ENCODE measurements at regions not wholly inside any gene's neighbourhood (a gene's known extent, or its start where the extent isn't known, plus 50 kb on each side); places are given as distances from the start of the nearest gene placed in this dataset.

GRCh38 chr2:226057365-226057764 lies 657.9 kb downstream of the NYAP2 start:
- no peak for DNase-seq (ENCODE audit: low read depth in 2 of 2)

DNA sequence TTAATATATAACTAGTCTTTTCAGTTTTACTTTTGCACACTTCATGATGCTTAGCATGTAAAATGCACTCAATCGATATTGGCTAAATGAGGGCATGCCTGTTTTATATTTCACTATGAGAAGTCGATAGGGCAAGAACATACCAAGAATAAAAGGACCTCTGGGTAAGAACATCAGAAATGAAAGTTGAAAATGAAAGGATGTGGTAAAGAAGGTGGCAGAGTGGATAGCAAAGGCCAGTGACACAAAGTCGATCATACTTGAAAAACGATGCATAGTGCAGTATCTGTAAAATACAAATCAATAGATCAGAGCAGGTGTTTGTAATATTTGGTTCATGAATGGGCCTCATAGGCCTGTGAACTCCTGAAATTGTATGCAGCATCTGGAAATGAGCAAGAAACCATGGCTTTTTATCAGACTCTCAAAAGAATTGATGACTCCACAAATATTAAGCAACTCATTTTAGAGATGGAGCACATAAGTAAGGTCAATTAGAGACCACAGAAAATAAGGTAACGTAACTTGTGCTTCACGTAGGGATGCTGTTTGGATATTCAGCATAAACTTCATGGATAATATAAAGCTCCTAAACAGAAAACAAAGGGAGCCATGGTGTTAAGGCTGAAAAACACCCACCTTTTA lies 653.4 kb downstream of the NYAP2 start:
- no peak for DNase-seq (ENCODE audit: low read depth in 2 of 2)

GRCh38 chr2:226050822-226051221 lies 651.3 kb downstream of the NYAP2 start:
- DNase-seq (ENCODE audit: low read depth in 2 of 2), result peak in 1 of 2 donors; percentile 22

DNA sequence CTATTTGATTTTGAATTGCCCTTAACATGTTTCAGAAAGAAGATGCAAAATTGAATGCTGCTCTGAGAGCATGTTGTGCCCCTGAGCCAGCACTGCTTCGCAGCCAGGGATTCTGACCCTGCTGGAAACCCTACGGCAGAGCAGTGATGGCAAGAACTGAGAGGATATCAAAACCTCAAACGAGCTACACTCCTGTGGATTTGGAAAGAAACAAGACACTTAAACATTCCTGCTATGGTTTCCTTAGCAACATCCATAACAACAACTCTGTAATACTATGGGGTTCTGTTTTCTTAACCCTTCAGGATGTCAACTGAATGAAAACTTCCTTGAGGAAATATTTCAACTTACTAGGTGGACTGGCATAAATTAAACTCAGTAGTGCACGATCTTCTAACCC lies 649.1 kb downstream of the NYAP2 start:
- DNase-seq (ENCODE audit: low read depth in 2 of 2), result peak in 1 of 2 donors; percentile 61

DNA sequence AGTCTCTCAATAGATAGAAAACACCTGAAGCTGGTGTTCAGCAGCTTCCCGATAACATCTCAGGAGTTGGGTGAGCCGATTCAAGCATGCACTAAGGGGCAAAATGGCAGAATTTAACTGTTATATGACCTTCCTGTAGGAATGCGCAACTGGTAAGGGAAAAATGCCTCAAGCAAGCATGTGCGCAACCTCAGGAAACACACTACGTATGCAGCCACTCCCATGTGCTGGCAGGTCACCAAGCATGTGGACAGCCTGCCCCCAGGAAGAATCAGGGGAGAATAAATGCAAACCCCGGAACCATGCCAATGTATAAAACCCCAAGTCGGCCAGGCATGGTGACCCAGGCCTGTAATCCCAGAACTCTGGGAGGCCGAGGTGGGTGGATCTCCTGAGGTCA lies 645.6 kb downstream of the NYAP2 start:
- no peak for DNase-seq (ENCODE audit: low read depth in 2 of 2)

- no peak for DNase-seq (ENCODE audit: low read depth in 2 of 2)
Observed at GRCh38 chr2:226040344-226040900, 640.9 kb downstream of the NYAP2 start.

- no peak for DNase-seq (ENCODE audit: low read depth in 2 of 2)
Observed at GRCh38 chr2:226037526-226037925, 638.0 kb downstream of the NYAP2 start.

DNA sequence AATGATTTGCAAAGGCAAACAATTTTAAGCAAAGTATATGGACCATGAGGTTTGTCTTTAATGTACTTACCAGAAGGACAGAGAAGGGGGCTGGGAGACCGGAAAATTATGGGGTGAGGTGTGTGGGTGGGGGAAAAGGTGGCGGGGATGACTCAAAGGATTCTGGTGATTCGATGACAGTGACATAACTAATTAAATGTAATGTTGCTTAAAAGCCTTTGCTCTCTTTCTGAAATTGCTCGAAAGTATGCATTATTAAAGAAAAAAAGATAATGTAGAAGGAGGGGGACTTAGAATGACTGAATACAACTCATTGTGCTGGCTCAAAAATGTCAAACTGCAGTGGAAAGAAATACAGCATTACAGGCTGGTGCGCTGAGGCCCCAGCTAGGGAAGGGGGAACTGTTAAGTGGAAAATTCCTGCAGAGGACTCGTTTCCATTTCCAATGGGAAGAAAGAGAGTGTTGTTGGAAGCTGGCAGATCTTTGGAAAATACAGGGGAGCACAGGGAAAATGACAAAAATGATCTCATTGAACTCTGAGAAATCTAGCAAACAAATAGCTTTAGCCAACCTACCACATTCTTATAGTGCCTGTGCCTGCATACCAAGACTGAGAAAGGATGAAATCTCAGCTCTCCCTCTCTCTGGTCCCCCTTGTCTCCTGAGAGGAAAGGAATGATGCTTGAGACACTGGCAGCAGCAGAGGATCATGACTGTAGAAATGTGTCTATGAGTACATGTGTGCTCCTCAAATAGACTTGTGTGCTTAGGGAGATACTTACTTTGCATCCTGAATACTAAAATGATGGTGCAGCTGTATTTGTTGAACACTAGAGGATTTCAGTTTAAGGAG lies 632.4 kb downstream of the NYAP2 start:
- no peak for DNase-seq (ENCODE audit: low read depth in 2 of 2)

DNA sequence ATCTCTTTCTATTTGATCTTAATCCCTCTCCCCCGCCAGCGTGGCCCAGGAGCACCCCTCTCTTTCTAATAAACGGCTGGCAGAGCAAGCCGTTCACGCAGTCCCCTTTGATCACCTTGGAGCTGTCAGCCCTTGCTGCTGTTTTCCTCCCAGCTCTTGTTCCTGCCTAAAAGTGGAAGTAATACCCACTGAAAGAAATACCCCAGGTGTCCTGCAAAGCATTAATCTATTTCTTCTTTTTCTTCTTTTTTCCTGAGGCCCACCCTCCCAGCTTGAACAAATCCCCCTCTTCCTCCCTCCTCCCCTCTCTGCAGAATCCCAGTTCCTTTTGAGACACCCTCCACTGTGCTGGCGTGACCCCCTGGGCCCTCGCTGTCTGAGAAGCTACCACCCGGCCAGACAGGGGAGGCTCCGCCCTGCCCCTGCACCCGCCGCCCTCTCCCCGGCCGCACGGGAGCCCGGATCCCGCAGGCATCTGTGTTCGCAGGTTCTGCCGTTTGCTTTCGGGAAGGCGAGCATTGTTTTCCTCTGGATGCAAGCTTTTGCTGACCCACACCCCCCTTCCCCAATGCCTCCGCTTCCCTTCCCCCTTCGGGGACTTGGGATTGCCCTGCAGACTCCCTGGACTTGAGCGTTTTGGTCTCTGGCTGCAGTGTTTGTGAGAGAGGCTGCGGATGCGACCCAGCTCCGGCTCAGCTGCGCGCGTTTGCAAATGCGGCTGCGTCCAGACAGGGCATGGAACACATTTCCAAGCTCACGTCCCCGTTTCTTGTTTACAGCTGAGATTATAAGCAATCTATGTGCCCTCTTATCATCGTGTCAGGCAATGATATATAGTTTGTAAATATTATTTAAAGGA lies 631.5 kb downstream of the NYAP2 start:
- DNase-seq (ENCODE audit: low read depth in 2 of 2), result peak in 1 of 2 donors; percentile 32

DNA sequence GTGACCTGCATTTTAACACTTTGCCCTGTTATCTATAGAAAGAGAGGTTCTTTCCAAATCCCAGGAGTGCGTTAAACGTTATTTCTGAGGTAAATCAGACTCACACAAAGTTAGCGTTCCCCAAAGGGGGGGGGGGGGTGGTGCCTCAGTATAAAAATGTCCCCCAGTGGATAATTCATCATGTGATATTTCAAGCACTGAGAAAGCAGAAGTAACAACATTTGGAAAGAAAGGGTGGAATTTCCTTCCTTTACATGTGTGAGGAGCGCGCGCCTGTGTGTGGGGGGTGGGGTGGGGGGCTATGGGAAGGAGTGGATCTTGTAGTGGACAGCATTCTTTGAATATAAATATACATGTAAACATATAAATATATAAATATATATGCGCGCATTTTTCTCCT lies 630.9 kb downstream of the NYAP2 start:
- DNase-seq (ENCODE audit: low read depth in 2 of 2), result no peak

DNA sequence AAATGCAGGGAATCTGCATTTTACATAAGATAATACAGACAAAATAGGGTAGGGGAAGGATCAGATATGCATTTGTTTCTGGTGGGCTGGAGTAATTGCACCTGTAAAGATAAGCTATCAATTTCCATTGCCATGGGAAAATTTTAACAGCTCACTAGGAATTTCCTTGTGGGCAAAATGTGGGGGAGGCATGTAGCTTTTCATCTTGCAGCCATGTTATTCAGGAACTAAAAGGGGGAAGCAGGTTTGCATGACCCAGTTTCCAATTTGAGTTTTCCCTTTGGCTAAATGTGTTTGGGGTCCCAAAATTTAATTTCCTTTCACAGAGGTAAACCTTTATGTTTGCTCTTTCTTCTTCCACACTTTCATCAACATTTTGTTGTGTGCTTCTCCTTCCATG lies 624.4 kb downstream of the NYAP2 start:
- DNase-seq (ENCODE audit: low read depth in 2 of 2), result no peak

- no peak for DNase-seq (ENCODE audit: low read depth in 2 of 2)
Observed at GRCh38 chr2:226023383-226023782, 623.9 kb downstream of the NYAP2 start.

DNA sequence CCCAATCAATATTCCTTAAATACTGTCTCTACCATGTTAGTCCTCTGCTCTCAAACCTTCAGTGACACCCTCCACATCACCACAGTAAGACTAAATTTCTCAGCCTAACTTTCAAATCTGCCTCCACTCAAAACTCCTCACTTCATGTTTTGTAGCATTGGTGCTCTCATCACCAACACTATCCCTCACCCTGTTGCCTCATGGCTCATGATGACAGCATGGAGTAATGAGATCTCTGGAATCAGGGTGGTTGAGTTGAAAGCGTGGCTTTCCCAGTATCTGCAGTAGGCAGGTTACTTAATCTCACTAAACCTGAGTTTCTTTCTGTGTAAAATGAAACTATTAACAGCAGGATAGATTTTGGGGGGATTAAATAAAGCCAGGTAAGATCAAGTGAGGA lies 621.4 kb downstream of the NYAP2 start:
- no peak for DNase-seq (ENCODE audit: low read depth in 2 of 2)

DNA sequence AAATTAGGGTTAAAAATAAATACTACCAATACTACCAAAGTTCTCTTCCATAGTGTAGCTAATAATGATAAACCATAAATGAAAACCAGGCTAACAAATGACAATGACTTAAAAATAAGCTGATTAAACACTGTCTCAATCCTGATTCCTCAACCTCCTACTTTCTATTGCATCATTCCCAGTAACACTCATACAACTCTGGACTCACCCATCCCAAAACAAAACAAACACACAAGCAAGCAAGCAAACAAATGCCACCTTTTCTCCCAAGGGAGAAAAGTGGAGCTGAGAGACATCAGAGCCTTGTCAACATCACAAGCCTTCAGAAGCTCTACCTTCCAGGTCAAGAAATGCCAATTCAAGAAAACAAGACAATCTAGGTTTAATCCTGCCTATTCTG lies 620.7 kb downstream of the NYAP2 start:
- DNase-seq (ENCODE audit: low read depth in 2 of 2), result no peak

- DNase-seq (ENCODE audit: low read depth in 2 of 2), result no peak
Observed at GRCh38 chr2:226018641-226019040, 619.1 kb downstream of the NYAP2 start.

DNA sequence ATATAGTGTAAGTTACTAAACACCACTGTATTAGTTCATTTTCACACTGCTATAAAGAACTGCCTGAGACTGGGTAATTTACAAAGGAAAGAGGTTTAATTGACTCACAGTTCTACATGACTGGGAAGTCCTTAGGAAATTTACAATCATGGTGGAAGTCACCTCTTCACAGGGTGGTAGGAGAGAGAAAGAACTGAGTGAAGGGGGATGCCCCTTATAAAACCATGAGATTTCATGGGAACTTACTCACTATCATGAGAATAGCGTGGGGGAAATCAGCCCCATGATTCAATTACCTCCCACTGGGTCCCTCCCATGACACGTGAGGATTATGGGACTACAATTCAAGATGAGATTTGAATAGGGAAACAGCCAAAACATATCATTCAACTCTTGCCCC lies 618.0 kb downstream of the NYAP2 start:
- no peak for DNase-seq (ENCODE audit: low read depth in 2 of 2)

DNA sequence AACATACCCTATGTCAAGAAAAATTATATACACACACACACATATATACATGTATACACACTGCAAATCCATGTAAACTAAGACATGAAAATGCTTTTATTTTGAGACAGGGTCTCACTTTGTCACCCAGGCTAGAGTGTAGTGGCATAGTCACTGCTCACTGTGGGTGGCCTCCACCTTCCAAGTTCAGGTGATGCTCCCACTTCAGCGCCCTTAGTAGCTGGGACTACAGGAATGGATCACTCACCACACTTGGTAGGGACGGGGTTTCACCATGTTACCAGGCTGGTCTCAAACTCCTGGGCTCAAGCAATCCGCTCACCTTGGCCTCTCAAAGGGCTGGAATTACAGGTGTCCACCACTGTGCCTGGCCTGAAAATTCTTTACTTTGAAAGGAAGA lies 617.6 kb downstream of the NYAP2 start:
- no peak for DNase-seq (ENCODE audit: low read depth in 2 of 2)

DNA sequence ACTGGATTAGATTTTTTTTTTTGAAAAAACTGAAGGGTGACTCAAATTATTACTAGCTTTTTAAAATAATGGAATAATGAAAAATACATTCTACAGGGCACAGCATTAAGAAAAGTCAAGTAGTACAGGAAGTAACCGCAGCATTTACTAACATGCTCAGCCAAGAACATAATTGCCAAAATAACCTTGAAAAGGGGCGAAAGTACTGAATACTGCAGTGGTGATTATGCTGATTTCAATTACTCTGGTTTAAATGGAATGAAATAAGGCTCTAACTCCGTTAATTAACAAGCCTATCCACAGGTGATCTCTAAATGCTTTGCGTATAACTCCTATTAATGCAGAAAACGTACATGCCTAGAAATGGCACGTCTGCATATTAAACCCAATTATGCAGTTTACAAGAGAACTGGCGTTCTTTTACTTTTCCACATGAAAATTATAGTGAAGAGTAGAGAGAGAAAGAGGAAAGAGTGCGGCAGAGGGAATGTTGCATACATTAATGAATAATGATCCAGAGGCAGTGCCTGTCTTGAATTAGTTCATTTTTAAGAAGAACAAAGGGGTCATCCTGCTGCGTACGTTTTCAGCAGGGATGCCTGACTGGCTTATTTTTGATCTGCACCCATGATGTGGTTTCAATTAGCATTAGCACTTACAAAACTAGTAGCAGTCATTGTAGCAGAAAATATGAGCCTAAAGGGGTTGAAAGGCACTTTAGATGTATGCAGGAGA lies 612.4 kb downstream of the NYAP2 start:
- no peak for DNase-seq (ENCODE audit: low read depth in 2 of 2)

- peak in 1 of 2 donors; percentile 55 for DNase-seq (ENCODE audit: low read depth in 2 of 2)
Observed at GRCh38 chr2:226002438-226002837, 602.9 kb downstream of the NYAP2 start.

DNA sequence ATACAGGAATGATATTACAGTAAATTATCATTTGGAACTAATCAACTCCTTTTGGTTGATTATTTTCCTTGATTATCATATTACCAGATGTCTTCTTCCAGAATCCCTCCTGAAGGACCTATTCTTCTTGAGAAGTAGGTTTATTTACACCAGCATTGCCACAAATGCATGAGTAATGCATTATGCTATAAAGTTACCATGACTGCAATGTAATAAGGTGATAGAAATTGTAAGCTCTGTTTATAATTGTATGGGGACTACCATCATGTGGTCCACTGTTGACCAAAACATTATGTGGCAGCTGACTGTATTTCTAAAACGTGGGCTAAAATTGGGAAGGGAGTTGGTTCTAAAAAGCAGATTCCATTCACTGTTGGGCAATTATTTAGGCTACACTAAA lies 602.2 kb downstream of the NYAP2 start:
- no peak for DNase-seq (ENCODE audit: low read depth in 2 of 2)

GRCh38 chr2:225999692-226000091 lies 600.2 kb downstream of the NYAP2 start:
- DNase-seq (ENCODE audit: low read depth in 2 of 2), result peak in 1 of 2 donors; percentile 23

Measured in lung microvascular endothelial cell (primary cell).